H1 (cell line): ENCODE measurements at regions not wholly inside any gene's neighbourhood (a gene's known extent, or its start where the extent isn't known, plus 50 kb on each side); places are given as distances from the start of the nearest gene placed in this dataset.

Source experiments
- GABPA ChIP-seq: IDR thresholded peaks from 2 replicates; pipeline ENCODE4 v1.6.1; 2011; ENCODE audit warnings: mild to moderate bottlenecking, low read length, moderate library complexity, borderline replicate concordance; ENCODE audit not compliant: insufficient read depth
- JUND ChIP-seq: IDR thresholded peaks from 2 replicates; pipeline ENCODE4 v1.6.1; 2011; ENCODE audit warnings: mild to moderate bottlenecking, improper control_type of control experiment, low read length
- KDM4A ChIP-seq: IDR thresholded peaks from one replicate; pipeline ENCODE4 v1.7.1; 2012; ENCODE audit warnings: low read depth, mild to moderate bottlenecking, moderate library complexity, low read length, inconsistent platforms; ENCODE audit not compliant: severe bottlenecking
- SP4 ChIP-seq: IDR thresholded peaks from 2 replicates; pipeline ENCODE4 v1.6.1; 2012; ENCODE audit warnings: low read length, inconsistent platforms
- SRF ChIP-seq: IDR thresholded peaks from 2 replicates; pipeline ENCODE4 v1.6.1; 2011; ENCODE audit warnings: mild to moderate bottlenecking, low read depth, low read length, moderate library complexity
- ZNF274 ChIP-seq: IDR thresholded peaks from 2 replicates; pipeline ENCODE4 v1.7.0; 2012; ENCODE audit warnings: low read length, borderline replicate concordance; ENCODE audit errors: extremely low read depth

DNA sequence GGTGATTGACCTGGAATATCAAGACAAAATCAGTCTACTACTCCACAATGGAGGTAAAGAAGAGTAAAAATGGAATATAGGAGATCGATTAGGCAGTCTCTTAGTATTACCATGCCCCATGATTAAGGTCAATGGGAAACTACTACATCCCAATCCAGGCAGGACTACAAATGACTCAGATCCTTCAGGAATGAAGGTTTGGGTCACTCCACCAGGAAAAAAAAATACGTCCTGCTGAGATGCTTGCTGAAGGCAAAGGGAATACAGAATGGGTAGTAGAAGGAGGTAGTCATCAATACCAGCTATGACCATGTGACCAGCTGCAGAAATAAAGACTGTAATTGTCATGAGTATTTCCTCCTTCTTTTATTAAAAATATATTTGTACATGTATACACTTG, 103.4 kb upstream of the NPAS2 start (continued):
- TF ChIP-seq SRF (no peak), JUND (no peak), SP4 (no peak), ZNF274 (no peak), KDM4A (no peak), GABPA (no peak)
